H1 (cell line): ENCODE measurements at regions not wholly inside any gene's neighbourhood (a gene's known extent, or its start where the extent isn't known, plus 50 kb on each side); places are given as distances from the start of the nearest gene placed in this dataset.

ENCODE experiments used
- CTCF ChIA-PET: fragments of 300-600 bp; sonication (Branson Sonifier 250); formaldehyde crosslinking; loops from one replicate; lab custom pipeline; 2021; ENCODE audit not compliant: partially characterized antibody; lab: Charles Lee
- POLR2A ChIA-PET: fragments of 300-600 bp; sonication (Branson Sonifier 250); formaldehyde crosslinking; loops from one replicate; lab custom pipeline; 2021; ENCODE audit warnings: inconsistent platforms; ENCODE audit not compliant: partially characterized antibody; lab: Charles Lee
- DNase-seq, 2 experiments: peaks; one replicate each; pipeline versions ENCODE4 v3.0.0 to v3.0.0-alpha.2; 2010 to 2022; ENCODE audit warnings: low spot score in 2 of 2, low read depth in 1 of 2, mixed read lengths in 1 of 2
- FAIRE-seq: peaks from 2 replicates; lab custom pipeline; 2011; peaks lifted over from hg19 to GRCh38; lab: Jason Lieb, UNC
- H2AFZ ChIP-seq: 2 replicates; pipeline ENCODE4 v1.8.1; 2012; ENCODE audit warnings: low read length, inconsistent platforms
- H2AK5ac ChIP-seq: 2 replicates; pipeline ENCODE4 v1.6.1; 2013; ENCODE audit warnings: low read depth, low read length
- H2BK120ac ChIP-seq: replicated peaks from 2 replicates; pipeline ENCODE3; 2013; ENCODE audit warnings: low read depth, low read length, inconsistent platforms
- H2BK12ac ChIP-seq: 2 replicates; pipeline ENCODE4 v1.6.1; 2013; ENCODE audit warnings: low read depth, low read length
- H2BK15ac ChIP-seq: 2 replicates; pipeline ENCODE4 v1.6.1; 2013; ENCODE audit warnings: low read length
- H2BK20ac ChIP-seq: 2 replicates; pipeline ENCODE4 v1.6.1; 2013; ENCODE audit warnings: low read length
- H2BK5ac ChIP-seq: 2 replicates; pipeline ENCODE4 v1.6.1; 2013; ENCODE audit warnings: low read depth, low read length
- H3K14ac ChIP-seq: 2 replicates; pipeline ENCODE4 v1.6.1; 2013; ENCODE audit warnings: inconsistent platforms; ENCODE audit not compliant: insufficient read length
- H3K18ac ChIP-seq: 2 replicates; pipeline ENCODE4 v1.6.1; 2013; ENCODE audit warnings: low read length; ENCODE audit errors: extremely low read depth
- H3K23ac ChIP-seq: 2 replicates; pipeline ENCODE4 v1.6.1; 2013; ENCODE audit warnings: inconsistent platforms; ENCODE audit not compliant: insufficient read length
- H3K23me2 ChIP-seq: 2 replicates; pipeline ENCODE4 v1.6.1; 2013; ENCODE audit warnings: low read depth, low read length
- H3K27ac ChIP-seq: 2 replicates; pipeline ENCODE4 v1.6.1; 2011; ENCODE audit warnings: low read depth, low read length, inconsistent platforms
- H3K27me3 ChIP-seq, 4 experiments: replicated peaks in 1 of 4; 1 replicate in 1 of 4; 2 replicates in 3 of 4; pipeline versions ENCODE4 v1.6.1 to v1.8.1; 2011 to 2013; ENCODE audit warnings: low read length in 3 of 4, mild to moderate bottlenecking in 3 of 4, inconsistent platforms in 2 of 4, mixed read lengths in 2 of 4, moderate library complexity in 1 of 4; ENCODE audit not compliant: control insufficient read depth in 3 of 4, insufficient read depth in 3 of 4; ENCODE audit errors: extremely low read depth in 1 of 4
- H3K36me3 ChIP-seq, 4 experiments: 2 replicates each; pipeline versions ENCODE4 v1.6.1 to v1.8.1; 2011 to 2013; ENCODE audit warnings: mild to moderate bottlenecking in 4 of 4, low read length in 3 of 4, moderate library complexity in 2 of 4, control low read depth in 1 of 4, inconsistent platforms in 1 of 4; ENCODE audit not compliant: insufficient read depth in 4 of 4, control insufficient read depth in 2 of 4
- H3K4ac ChIP-seq: replicated peaks from 2 replicates; pipeline ENCODE3; 2013; ENCODE audit warnings: low read length, low read depth, mixed read lengths, inconsistent platforms; ENCODE audit not compliant: insufficient read length
- H3K4me1 ChIP-seq, 4 experiments: replicated peaks in 1 of 4; 1 replicate in 1 of 4; 2 replicates in 3 of 4; pipeline versions ENCODE4 v1.6.1 to v1.8.1; 2011 to 2013; ENCODE audit warnings: low read length in 3 of 4, inconsistent platforms in 2 of 4, mixed read lengths in 1 of 4; ENCODE audit not compliant: insufficient read depth in 4 of 4, control insufficient read depth in 3 of 4
- H3K4me2 ChIP-seq, 2 experiments: 2 replicates each; pipeline versions ENCODE4 v1.6.1 to v1.8.1; 2011 to 2013; ENCODE audit warnings: low read depth in 2 of 2, low read length in 2 of 2, control low read depth in 1 of 2, inconsistent platforms in 1 of 2, mild to moderate bottlenecking in 1 of 2; ENCODE audit not compliant: insufficient read depth in 1 of 2
- H3K4me3 ChIP-seq, 4 experiments: fragments of 200-600, 300-600 bp in 1 of 4; sonication (generic), shearing (Covaris generic), sonication (Bioruptor Twin) in 1 of 4; 2 replicates each; pipeline versions ENCODE4 v1.5.1 to v1.8.1; 2011 to 2016; ENCODE audit warnings: low read length in 4 of 4, low read depth in 3 of 4, control low read depth in 2 of 4, inconsistent platforms in 2 of 4, mild to moderate bottlenecking in 2 of 4, mixed read lengths in 1 of 4, moderate library complexity in 1 of 4; ENCODE audit not compliant: insufficient read depth in 2 of 4; ENCODE audit errors: extremely low read depth in 1 of 4
- H3K56ac ChIP-seq: replicated peaks from 2 replicates; pipeline ENCODE3; 2013; ENCODE audit warnings: low read depth, mild to moderate bottlenecking, mixed read lengths, low read length, inconsistent platforms; ENCODE audit not compliant: insufficient read length
- H3K79me1 ChIP-seq: 2 replicates; pipeline ENCODE4 v1.6.1; 2013; ENCODE audit warnings: low read depth, low read length, control low read depth
- H3K79me2 ChIP-seq, 2 experiments: 2 replicates each; pipeline versions ENCODE4 v1.6.1 to v1.8.1; 2012 to 2013; ENCODE audit warnings: low read length in 2 of 2, mild to moderate bottlenecking in 2 of 2, inconsistent platforms in 1 of 2; ENCODE audit not compliant: insufficient read depth in 2 of 2, control insufficient read depth in 1 of 2
- H3K9ac ChIP-seq, 4 experiments: replicated peaks in 1 of 4; 1 replicate in 1 of 4; 2 replicates in 3 of 4; pipeline versions ENCODE4 v1.6.1 to v1.8.1; 2011 to 2013; ENCODE audit warnings: low read depth in 3 of 4, low read length in 3 of 4, control low read depth in 2 of 4, mild to moderate bottlenecking in 2 of 4, moderate library complexity in 2 of 4, inconsistent platforms in 1 of 4; ENCODE audit errors: extremely low read depth in 1 of 4
- H3K9me3 ChIP-seq, 2 experiments: 2 replicates each; pipeline versions ENCODE4 v1.6.1 to v1.8.1; 2012 to 2013; ENCODE audit warnings: mild to moderate bottlenecking in 2 of 2, moderate library complexity in 2 of 2, control low read depth in 1 of 2, inconsistent platforms in 1 of 2, low read depth in 1 of 2, low read length in 1 of 2, mixed read lengths in 1 of 2; ENCODE audit not compliant: insufficient read depth in 2 of 2
- H4K20me1 ChIP-seq, 2 experiments: replicated peaks in 1 of 2; 2 replicates each; pipeline versions ENCODE3 to v1.8.1; 2011 to 2013; ENCODE audit warnings: inconsistent platforms in 2 of 2, low read length in 2 of 2, mild to moderate bottlenecking in 1 of 2; ENCODE audit not compliant: insufficient read depth in 2 of 2, control insufficient read depth in 1 of 2
- H4K5ac ChIP-seq: 2 replicates; pipeline ENCODE4 v1.6.1; 2013; ENCODE audit warnings: low read length, low read depth, mixed read lengths, inconsistent platforms; ENCODE audit not compliant: insufficient read length
- H4K8ac ChIP-seq: 2 replicates; pipeline ENCODE4 v1.8.0; 2013; ENCODE audit warnings: mild to moderate bottlenecking, moderate library complexity, low read length, inconsistent platforms; ENCODE audit not compliant: insufficient read depth; ENCODE audit errors: extremely low read depth
- H4K91ac ChIP-seq: replicated peaks from 2 replicates; pipeline ENCODE3; 2013; ENCODE audit warnings: low read length, mixed read lengths, inconsistent platforms; ENCODE audit not compliant: insufficient read length
- BACH1 ChIP-seq: IDR thresholded peaks from 2 replicates; pipeline ENCODE4 v1.6.1; 2012; ENCODE audit warnings: low read length, improper control_type of control experiment
- SP2 ChIP-seq: IDR thresholded peaks from 2 replicates; pipeline ENCODE4 v1.6.1; 2012; ENCODE audit warnings: mild to moderate bottlenecking, low read length, inconsistent platforms
- whole genome bisulfite sequencing, 2 experiments: shearing (Covaris generic) in 1 of 2; methylation state at CpG; one replicate each; pipeline versions ENCODE4 v1.1.6 to v1.1.7; 2013 to 2015; ENCODE audit warnings: low lambda C conversion rate in 2 of 2, mixed read lengths in 2 of 2, inconsistent platforms in 1 of 2, low coverage in 1 of 2, missing lambda C conversion rate in 1 of 2; ENCODE audit not compliant: insufficient replicate concordance in 2 of 2, insufficient coverage in 1 of 2, insufficient read length in 1 of 2; ENCODE audit errors: extremely low coverage in 1 of 2, missing lambda C conversion rate in 1 of 2; 5-methylcytosine and 5-hydroxymethylcytosine counted together
- TF ChIP-seq, protein P1 (sequence below): IDR thresholded peaks from 2 replicates; pipeline ENCODE4 v1.6.1; 2012; ENCODE audit warnings: inconsistent platforms

DNA sequence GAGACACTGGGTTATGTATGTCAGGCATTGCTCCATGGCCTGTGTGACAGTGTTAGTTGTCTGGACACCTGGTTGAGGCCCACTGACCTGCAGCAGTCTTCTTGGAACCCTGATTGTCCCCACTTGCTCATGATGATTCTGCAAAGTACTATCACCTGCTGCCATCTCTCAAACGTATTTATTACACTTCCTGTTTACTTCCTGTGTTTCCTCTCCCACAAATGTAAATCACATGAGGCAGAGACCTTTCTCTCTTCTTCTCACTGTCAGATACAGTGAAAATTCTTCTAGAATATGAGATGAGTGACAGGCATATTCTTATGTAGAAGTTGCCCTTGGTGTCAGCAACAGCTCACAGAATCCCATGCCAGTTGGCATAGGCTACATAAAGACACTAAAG, 186.9 kb upstream of the CNTN1 start:
- Histone ChIP-seq H3K79me2 (no peaks in the 10 kb centered on the region), H2BK20ac (no peak overlapping the region), H3K56ac (no peak overlapping the region), H3K79me1 (no peaks in the 10 kb centered on the region), H3K36me3 (no peaks in the 10 kb centered on the region), H3K18ac (no peak overlapping the region), H3K27me3 (no peaks in the 10 kb centered on the region), H4K91ac (no peak overlapping the region), H3K4me1 (no peaks in the 10 kb centered on the region), H3K4me2 (no peak overlapping the region), H2BK12ac (no peak overlapping the region), H3K27ac (no peak overlapping the region), H3K14ac (no peak overlapping the region), H3K9me3 (no peaks in the 10 kb centered on the region), H3K9ac (no peak overlapping the region), H2AFZ (no peak overlapping the region), H3K23me2 (no peaks in the 10 kb centered on the region), H4K20me1 (no peaks in the 10 kb centered on the region), H2BK15ac (no peak overlapping the region), H3K23ac (no peak overlapping the region), H2BK5ac (no peak overlapping the region), H2AK5ac (no peak overlapping the region), H3K4me3 (no peak overlapping the region), H4K8ac (no peak overlapping the region), H2BK120ac (no peak overlapping the region), H3K4ac (no peak overlapping the region), H4K5ac (no peak overlapping the region)
- ChIA-PET POLR2A (no interaction called here), CTCF (interaction anchor here (1.2 kb wide), 1 partner anchor 17 kb away, joined by 3 read pairs; no protein-coding TSS in a partner anchor)
- no peak for FAIRE-seq
- WGBS, 2 experiments: 94% methylated on average over 1 of the region's 1 CpG; no CpG with 5 or more reads in 1 of the 2 experiments
- DNase-seq: no peak
- TF ChIP-seq BACH1: no peak
- no peak for TF ChIP-seq SP2
- TF ChIP-seq, protein P1, sequence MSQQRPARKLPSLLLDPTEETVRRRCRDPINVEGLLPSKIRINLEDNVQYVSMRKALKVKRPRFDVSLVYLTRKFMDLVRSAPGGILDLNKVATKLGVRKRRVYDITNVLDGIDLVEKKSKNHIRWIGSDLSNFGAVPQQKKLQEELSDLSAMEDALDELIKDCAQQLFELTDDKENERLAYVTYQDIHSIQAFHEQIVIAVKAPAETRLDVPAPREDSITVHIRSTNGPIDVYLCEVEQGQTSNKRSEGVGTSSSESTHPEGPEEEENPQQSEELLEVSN: no peak
